GM23248 (cell line): ENCODE measurements at regions not wholly inside any gene's neighbourhood (a gene's known extent, or its start where the extent isn't known, plus 50 kb on each side); places are given as distances from the start of the nearest gene placed in this dataset.

Experiments
- EZH2 ChIP-seq: fragments of 200-600 bp; sonication (generic); IDR thresholded peaks from 2 replicates; pipeline ENCODE4 v1.6.1; 2018; ENCODE audit warnings: antibody characterized with exemption, mild to moderate bottlenecking; ENCODE audit not compliant: insufficient read depth, poor library complexity, severe bottlenecking
- EZH2phosphoT487 ChIP-seq: fragments of 200-600 bp; sonication (generic); IDR thresholded peaks from 2 replicates; pipeline ENCODE4 v1.6.1; 2018; ENCODE audit warnings: antibody characterized with exemption, moderate library complexity, mild to moderate bottlenecking, low read depth; ENCODE audit not compliant: insufficient read depth

- no peak for TF ChIP-seq EZH2phosphoT487
- TF ChIP-seq EZH2 = no peak
Measured at GRCh38 chr2:129302106-129302505, 677.4 kb upstream of the RAB6C start.
